NCI-H1417 treated with DMSO at 0.1 percent for 48 hours (cell line): ENCODE measurements at regions not wholly inside any gene's neighbourhood (a gene's known extent, or its start where the extent isn't known, plus 50 kb on each side); places are given as distances from the start of the nearest gene placed in this dataset.

ENCODE experiments used
- DNase-seq: peaks from one replicate; lab custom pipeline; 2025; lab: John Stamatoyannopoulos, UW

GRCh38 chr4:176902710-176903323 lies 110.1 kb upstream of the VEGFC start:
- no peak for DNase-seq

- DNase-seq = no peak
Measured at GRCh38 chr4:176906709-176907108, 114.0 kb upstream of the VEGFC start.

- DNase-seq = no peak
Measured at GRCh38 chr4:176910646-176911045, 117.9 kb upstream of the VEGFC start.

GRCh38 chr4:176919631-176920030 lies 126.9 kb upstream of the VEGFC start:
- no peak for DNase-seq

- DNase-seq = no peak
Measured at GRCh38 chr4:176920694-176921093, 128.0 kb upstream of the VEGFC start.

GRCh38 chr4:176921256-176921655 lies 128.5 kb upstream of the VEGFC start:
- no peak for DNase-seq

- no peak for DNase-seq
Measured at GRCh38 chr4:176924238-176924637, 131.5 kb upstream of the VEGFC start.

GRCh38 chr4:176925962-176926361 lies 133.2 kb upstream of the VEGFC start:
- no peak for DNase-seq

- DNase-seq = no peak
Measured at GRCh38 chr4:176927117-176927516, 134.4 kb upstream of the VEGFC start.

GRCh38 chr4:176927664-176928063 lies 134.9 kb upstream of the VEGFC start:
- no peak for DNase-seq

GRCh38 chr4:176939445-176939844 lies 146.7 kb upstream of the VEGFC start:
- no peak for DNase-seq

- DNase-seq = no peak
Measured at GRCh38 chr4:176945334-176945733, 152.6 kb upstream of the VEGFC start.

- no peak for DNase-seq
Measured at GRCh38 chr4:176949029-176949428, 156.3 kb upstream of the VEGFC start.

GRCh38 chr4:176953021-176953420 lies 160.3 kb upstream of the VEGFC start:
- DNase-seq = no peak

GRCh38 chr4:176957353-176958118 lies 164.8 kb upstream of the VEGFC start:
- no peak for DNase-seq

- no peak for DNase-seq
Measured at GRCh38 chr4:176959980-176960379, 167.3 kb upstream of the VEGFC start.

- DNase-seq = no peak
Measured at GRCh38 chr4:176963121-176963520, 170.4 kb upstream of the VEGFC start.

GRCh38 chr4:176964116-176964691 lies 171.5 kb upstream of the VEGFC start:
- DNase-seq = no peak

GRCh38 chr4:176967586-176967985 lies 174.9 kb upstream of the VEGFC start:
- no peak for DNase-seq

GRCh38 chr4:176968094-176968493 lies 175.4 kb upstream of the VEGFC start:
- DNase-seq = no peak

GRCh38 chr4:176969011-176969410 lies 176.3 kb upstream of the VEGFC start:
- DNase-seq = no peak

GRCh38 chr4:176970853-176971252 lies 178.1 kb upstream of the VEGFC start:
- no peak for DNase-seq

GRCh38 chr4:176971576-176972115 lies 178.9 kb upstream of the VEGFC start:
- no peak for DNase-seq
